Endothelial cell of umbilical vein (primary cell): ENCODE measurements at regions not wholly inside any gene's neighbourhood (a gene's known extent, or its start where the extent isn't known, plus 50 kb on each side); places are given as distances from the start of the nearest gene placed in this dataset.

Experiments
- EZH2 ChIP-seq: IDR thresholded peaks from 2 replicates; pipeline ENCODE4 v1.6.1; 2012; ENCODE audit warnings: borderline replicate concordance, low read depth, mild to moderate bottlenecking, moderate library complexity, low read length, inconsistent platforms; ENCODE audit not compliant: severe bottlenecking
- JUN ChIP-seq: IDR thresholded peaks from 2 replicates; pipeline ENCODE4 v1.6.1; 2011; ENCODE audit warnings: borderline replicate concordance, low read depth; ENCODE audit not compliant: insufficient read length, insufficient read depth
- POLR2A ChIP-seq: IDR thresholded peaks from 2 replicates; pipeline ENCODE4 v1.6.1; 2012; ENCODE audit warnings: low read depth, mild to moderate bottlenecking, control low read depth, low read length
- POLR2AphosphoS5 ChIP-seq: IDR thresholded peaks from 2 replicates; pipeline ENCODE4 v1.6.1; 2012; ENCODE audit warnings: low read depth, mild to moderate bottlenecking, control low read depth, low read length, moderate library complexity; ENCODE audit not compliant: insufficient read depth
- TF ChIP-seq, protein P1 (sequence below), 2 donors: IDR thresholded peaks; 1 replicate in 1 of 2; 2 replicates in 1 of 2; pipeline ENCODE4 v1.5.1; 2011; ENCODE audit warnings: low read length in 2 of 2, mild to moderate bottlenecking in 2 of 2, moderate library complexity in 2 of 2, control low read depth in 1 of 2, inconsistent platforms in 1 of 2, low read depth in 1 of 2; ENCODE audit not compliant: insufficient read depth in 1 of 2; ENCODE audit errors: extremely low read depth in 1 of 2
- TF ChIP-seq, protein P2 (sequence below): IDR thresholded peaks from 2 replicates; pipeline ENCODE4 v1.6.1; 2011; ENCODE audit not compliant: insufficient read depth, insufficient read length

DNA sequence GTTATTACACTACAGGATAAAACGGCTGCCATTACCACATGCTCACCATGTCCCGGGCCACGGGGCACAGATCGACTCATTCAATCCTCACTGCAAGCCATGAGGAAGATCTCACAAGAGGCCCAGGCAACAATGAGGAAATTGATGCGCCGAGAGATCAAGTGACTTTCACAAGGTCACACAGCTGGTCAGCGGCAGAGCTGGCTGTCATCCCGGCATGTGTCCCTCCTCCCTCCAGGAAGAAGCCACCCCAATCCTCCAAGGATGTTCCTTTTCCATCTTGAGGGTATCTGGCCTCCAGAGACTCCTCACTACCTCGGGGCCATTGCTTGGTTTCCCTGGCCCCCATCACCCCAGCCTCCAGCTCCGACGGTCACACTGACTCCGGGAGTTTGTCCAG is 65.3 kb upstream of the GLI2 start:
- TF ChIP-seq, protein P1, sequence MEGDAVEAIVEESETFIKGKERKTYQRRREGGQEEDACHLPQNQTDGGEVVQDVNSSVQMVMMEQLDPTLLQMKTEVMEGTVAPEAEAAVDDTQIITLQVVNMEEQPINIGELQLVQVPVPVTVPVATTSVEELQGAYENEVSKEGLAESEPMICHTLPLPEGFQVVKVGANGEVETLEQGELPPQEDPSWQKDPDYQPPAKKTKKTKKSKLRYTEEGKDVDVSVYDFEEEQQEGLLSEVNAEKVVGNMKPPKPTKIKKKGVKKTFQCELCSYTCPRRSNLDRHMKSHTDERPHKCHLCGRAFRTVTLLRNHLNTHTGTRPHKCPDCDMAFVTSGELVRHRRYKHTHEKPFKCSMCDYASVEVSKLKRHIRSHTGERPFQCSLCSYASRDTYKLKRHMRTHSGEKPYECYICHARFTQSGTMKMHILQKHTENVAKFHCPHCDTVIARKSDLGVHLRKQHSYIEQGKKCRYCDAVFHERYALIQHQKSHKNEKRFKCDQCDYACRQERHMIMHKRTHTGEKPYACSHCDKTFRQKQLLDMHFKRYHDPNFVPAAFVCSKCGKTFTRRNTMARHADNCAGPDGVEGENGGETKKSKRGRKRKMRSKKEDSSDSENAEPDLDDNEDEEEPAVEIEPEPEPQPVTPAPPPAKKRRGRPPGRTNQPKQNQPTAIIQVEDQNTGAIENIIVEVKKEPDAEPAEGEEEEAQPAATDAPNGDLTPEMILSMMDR (IDR thresholded peaks at IDR 0.05; ENCODE audit: extremely low read depth in 1 of 2, insufficient read depth in 1 of 2, low read depth in 1 of 2, low read length in 2 of 2): no peak
- TF ChIP-seq EZH2 (no peak), POLR2AphosphoS5 (no peak), JUN (no peak), POLR2A (no peak)
- TF ChIP-seq, protein P2, sequence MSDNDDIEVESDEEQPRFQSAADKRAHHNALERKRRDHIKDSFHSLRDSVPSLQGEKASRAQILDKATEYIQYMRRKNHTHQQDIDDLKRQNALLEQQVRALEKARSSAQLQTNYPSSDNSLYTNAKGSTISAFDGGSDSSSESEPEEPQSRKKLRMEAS: no peak
